ENCODE measurements at regions not wholly inside any gene's neighbourhood (a gene's known extent, or its start where the extent isn't known, plus 50 kb on each side); places are given as distances from the start of the nearest gene placed in this dataset.

GRCh38 chr7:81605493-81605892 lies 164.4 kb downstream of the HGF start:
- no peak for TF ChIP-seq ZNF274 (IDR thresholded peaks at IDR 0.05; ENCODE audit: low read depth, low read length)
- no peak for TF ChIP-seq SUZ12 (IDR thresholded peaks at IDR 0.05; ENCODE audit: extremely low read depth, insufficient read depth, insufficient read length)
